Stimulated activated CD8-positive, alpha-beta memory T cell treated with anti-CD3 and anti-CD28 coated beads, Interleukin-15, amount 100 ng/mL, for 1 hour (primary cell): ENCODE measurements at regions not wholly inside any gene's neighbourhood (a gene's known extent, or its start where the extent isn't known, plus 50 kb on each side); places are given as distances from the start of the nearest gene placed in this dataset.

ENCODE experiments used
- DNase-seq: peaks from one replicate; pipeline ENCODE4 v3.0.0-alpha.2; 2020; ENCODE audit warnings: low read depth

DNA sequence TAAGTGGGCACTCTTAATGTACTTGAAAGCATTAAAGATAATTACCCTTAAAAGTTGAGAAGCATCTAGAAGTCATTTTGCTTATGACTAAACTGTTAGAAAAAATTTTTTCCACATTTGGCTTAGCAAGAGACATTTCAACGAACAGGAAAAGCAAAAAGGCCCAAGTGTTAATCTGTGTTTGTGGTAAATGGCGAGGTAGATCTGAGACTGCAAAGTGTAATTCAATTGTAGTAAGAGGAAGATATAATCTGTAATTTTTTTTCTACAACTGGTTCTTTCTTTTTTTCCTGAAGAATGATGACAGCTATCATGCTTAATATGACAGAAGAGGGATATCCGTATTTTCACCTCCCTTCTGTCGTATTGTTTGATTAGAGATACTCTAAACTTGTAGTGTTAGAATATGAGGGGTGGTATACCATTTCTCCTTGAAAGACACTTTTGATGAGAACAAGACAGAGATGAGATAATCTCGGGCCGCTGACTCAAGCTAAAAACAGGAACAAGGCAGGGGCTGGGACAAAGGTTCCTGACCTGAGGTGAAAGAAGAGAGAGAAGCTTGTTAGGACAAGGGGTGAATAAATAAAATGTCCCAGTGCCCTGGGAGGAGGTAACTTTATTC lies 459.3 kb upstream of the ZNF608 start:
- no peak for DNase-seq

DNA sequence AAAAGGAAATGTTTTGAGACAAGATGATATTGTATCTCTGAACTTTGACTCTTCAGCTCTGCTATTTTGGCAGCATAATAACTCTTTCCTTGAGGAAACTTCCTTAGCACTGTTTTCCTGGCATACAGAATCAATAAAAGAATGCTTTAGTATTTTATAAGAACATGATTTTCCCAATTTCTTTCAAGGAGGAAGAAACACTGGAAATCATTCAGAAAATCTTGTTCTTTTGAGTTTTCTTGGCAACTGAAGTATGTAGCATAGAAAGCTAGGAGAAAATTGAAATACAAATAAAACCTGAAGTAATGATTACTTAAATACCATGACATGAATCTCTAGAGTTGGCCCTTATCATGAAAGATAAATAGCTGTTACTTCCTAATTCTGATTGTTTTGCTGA lies 461.4 kb upstream of the ZNF608 start:
- no peak for DNase-seq

- DNase-seq, result no peak
Measured at GRCh38 chr5:125209650-125210049, 463.2 kb upstream of the ZNF608 start.

DNA sequence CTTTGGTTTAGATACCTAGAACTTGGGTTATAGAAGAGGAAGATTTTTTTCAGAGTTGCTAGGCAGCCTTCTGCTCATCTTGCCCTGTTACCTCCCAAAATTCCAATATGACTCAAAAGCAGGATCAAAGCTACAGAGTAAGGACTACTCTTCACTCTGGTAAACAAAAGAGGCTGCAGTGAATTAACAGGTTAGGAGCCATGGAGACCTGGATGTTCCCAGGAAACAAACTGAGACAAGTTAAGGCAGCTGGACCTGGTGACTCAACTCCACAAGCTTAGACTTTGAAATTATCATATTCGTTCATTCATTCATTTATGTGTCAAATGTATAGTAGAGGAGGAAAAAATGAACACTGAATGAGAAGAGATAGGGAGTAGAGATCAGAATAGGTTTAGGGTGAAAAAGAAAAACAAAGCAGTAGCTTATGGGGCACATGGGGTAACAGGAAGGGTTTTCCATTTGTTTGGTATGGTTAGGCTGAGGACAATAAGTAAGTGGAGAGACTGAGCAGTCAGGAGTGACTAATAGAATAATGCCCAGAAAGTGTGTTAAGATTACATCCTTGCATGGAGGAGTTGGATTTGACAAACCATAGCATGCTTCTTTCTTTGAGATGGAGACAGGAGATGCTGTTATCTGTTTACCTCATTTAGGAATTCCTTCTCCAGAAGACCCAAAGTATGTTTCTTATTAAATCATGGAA lies 464.0 kb upstream of the ZNF608 start:
- DNase-seq, result no peak

DNA sequence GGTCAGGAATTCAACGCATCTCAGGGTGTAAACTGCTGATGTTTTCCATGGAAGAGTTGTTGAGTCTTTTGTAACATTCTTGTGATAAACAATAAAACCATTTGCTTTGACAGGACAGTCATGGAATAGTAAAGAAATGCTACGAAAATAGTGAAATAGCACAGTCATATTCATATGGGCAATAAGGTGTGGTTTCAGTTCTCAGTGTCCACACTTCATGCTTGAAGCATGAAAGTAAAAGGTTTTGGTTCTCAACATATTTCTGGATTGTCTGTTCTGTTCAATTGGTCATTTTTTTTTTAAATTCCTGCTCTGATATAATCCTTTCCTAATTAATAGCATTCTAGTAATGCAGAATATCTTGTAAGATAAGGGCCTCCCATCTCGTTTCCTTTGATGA lies 467.6 kb upstream of the ZNF608 start:
- no peak for DNase-seq

- DNase-seq, result no peak
Measured at GRCh38 chr5:125215593-125215992, 469.2 kb upstream of the ZNF608 start.

DNA sequence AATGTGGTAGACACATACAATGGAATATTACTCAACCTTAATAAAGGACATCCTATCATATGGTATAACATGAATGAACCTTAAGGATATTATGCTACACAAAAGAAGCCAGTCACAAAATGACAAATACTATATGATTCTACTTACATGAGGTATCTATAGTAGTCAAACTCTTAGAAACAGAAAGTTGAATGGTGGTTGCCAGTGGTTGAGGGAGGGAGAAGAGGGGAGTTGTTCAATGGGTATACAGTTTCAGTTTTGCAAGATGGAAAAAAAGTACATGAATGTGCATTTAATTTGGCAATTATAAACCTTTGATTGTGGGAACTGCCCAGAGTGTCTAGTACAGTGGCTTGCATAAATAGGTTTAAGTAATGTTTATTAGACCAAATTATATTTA lies 473.3 kb upstream of the ZNF608 start:
- no peak for DNase-seq

- no peak for DNase-seq
Measured at GRCh38 chr5:125220284-125220683, 473.8 kb upstream of the ZNF608 start.

DNA sequence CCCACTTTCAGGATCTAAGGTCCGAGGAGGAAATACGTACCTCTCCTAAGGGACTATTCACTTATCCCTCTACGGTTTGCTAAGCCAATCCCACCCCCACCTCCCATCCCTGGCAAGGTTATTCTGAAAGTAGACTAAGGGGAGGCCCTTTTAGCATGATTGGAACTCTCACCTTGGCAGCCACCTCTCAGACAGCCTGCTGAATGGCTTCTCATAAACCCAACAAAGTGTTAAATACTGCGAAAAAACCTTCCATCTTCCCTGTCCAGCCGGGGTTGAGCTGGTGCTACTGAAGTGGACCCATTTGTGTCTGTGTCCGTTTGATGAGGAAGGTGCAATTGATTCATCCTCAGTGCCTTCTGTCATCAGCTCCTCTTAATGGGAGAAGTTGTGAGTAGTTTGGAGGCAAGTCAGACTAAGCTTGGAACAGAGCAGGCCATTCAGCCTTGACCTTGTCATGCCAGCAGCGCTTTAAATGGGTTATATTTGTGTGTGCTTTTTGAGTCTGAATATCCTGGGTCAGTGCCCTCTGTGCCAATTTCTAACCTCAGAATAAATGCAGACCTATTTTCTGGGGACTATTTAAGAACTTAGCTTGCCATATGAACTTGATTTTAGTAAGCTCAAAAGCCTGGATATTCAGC lies 476.3 kb upstream of the ZNF608 start:
- DNase-seq, result no peak

DNA sequence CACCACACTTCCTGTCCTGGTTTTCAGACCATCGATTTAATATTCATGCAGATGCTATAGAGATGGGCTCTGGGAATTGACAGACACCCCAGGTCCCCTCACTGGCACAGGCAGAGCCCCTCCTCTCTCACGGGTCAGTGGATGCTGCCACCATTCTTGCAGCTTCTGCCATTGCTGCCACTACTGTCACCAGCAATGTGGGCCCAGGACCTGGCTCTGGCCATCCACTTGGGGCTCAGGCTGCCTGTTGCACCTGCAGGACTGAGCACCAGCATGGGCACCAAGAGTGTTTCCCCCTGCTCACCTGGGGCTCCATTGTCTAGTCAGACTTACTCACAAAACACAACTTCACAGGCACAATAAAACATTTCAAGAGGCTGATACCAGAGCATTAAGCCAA lies 479.0 kb upstream of the ZNF608 start:
- DNase-seq, result no peak

DNA sequence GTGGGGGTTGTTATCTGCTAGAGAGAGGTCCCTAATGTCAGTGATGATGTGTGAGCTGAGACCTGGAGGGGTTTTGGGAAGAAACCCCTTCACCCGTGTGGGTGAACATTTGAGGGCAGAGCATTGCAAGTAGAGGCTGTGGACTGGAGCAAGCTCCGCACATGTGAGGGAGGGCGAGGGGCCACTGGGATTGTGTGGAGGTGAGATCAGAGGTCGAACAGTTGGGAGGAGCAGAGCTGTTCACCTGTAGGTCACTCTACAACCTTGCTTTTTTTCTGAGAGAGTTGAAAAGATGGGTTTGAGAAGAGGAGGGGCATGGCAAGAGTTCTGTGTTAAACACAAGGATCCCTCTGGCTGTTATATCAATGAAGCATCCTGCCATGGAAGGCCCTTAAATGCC lies 480.4 kb upstream of the ZNF608 start:
- DNase-seq, result no peak

DNA sequence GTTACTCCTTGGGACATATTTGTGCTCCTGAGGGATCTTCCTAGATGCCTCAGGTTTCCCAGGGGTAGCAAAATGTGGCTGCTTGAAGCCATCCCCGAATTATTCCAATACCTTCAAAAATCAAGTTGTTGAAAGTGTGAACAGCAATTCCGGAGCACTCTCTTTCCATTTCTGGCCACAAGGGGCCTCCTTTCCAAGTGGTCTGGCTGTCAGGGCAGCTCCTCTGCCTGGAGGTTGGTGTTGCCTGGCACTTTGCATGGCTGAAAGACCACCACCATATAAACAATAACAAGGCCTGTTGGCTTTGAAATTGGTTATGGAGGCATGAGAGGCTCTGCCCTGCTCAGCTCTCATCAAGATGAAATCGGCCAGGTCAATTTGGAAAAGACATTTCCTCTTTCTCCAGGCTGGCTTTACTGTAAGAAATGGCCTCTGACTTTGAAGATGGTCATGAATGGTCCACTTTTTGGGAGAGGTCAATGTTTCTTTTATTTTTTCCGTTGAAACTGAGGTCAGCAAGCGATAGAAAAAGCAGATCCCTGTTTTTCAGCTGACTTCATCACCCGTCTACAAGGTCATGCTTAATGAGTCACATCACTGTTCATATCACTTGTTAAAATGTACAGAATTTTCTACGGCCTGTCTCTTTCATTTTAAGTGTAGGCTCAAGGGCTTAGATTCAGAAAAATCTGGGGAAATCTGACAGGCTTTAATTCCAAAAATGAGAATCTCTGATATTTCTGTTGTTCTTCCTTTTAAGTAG lies 481.1 kb upstream of the ZNF608 start:
- no peak for DNase-seq

DNA sequence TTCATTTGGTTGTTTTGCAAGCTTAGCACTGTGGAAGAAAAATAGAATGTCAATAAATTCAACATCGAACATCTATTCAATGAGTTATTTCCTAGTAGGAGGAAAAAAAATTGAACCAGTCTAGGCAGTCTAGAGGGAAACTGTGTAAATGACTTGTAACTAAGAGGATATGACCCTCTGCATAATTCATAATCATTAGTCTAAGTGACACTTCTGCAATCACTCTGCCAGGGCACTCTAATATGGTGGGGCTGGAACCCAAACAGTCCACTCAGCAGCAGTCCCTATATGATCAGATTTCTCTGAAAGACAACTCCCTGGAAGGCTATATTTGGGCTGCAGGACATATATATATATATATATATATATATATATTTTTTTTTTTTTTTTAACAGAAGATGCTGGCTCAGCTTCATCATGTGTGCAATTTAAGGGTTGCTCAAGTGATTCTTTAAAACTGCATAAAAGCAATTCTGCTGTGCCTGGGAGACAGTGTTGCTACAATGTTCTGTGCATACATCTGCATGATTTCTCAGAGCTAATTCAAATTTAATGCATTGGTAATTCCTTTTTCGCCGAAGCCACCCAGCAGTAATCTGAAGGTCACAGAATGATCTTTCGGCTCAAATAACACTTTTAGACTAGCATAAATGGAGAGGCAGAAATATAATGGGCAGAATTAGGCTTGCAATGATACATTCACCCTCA lies 482.1 kb upstream of the ZNF608 start:
- DNase-seq, result no peak

DNA sequence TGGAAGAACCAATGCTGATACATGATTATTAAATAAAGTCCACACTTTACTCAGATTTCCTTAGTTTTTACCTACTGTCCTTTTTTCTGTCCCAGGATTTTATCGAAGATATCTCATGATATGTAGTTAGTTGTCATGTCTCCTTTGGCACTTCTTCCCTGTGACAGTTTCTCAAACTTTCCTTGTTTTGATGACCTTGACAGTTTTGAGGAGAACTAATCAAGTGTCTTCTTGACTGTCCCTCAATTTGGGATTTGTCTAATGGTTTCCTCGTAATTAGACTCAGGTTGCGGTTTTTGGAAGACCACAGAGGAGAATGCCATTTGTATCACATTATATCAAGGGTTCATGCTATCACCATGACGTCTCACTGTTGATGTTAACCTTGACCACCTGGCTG lies 483.1 kb upstream of the ZNF608 start:
- DNase-seq, result no peak

DNA sequence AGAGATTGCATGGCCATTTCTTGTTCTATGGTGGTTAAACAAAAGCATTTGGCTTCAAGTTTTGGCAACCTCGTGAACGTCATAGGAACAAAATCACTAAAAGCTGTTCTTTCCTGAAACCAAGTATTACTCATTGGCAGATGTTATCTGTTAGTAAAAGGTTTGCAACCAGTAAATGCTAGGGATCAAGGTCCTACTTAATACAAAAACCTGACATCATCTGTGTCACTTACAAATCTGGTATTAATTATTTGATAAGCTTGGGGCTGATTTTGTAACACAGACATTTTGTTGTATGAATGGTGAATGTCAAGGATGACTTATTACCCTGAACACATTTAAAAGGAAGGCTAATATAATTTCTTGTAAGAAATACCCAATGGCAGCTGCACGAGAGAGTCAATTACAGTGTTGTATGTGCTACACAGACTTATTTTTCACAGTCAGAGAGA lies 486.4 kb upstream of the ZNF608 start:
- no peak for DNase-seq

- DNase-seq, result no peak
Measured at GRCh38 chr5:125233944-125234343, 487.5 kb upstream of the ZNF608 start.

DNA sequence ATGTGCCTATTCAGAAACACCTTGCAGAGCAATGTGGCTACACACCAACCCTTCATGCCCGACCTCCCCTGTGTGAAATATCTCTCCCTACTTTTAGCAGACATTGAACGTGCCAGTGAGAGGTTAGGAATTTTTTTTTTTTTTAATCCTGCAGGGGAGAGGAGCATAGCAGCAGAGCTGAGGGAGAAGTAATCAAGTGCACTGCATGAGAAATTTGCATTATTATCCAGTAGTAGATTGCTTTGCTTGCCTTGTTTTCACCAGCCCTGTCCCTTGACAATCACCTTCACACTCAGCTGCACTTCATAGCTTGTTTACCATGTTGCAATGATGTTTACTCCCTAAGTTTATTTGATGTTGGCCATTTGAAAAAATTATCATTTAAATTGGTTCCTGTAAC lies 489.6 kb upstream of the ZNF608 start:
- DNase-seq, result no peak

GRCh38 chr5:125236981-125237380 lies 490.5 kb upstream of the ZNF608 start:
- DNase-seq, result no peak

- DNase-seq, result no peak
Measured at GRCh38 chr5:125244531-125244930, 498.1 kb upstream of the ZNF608 start.

DNA sequence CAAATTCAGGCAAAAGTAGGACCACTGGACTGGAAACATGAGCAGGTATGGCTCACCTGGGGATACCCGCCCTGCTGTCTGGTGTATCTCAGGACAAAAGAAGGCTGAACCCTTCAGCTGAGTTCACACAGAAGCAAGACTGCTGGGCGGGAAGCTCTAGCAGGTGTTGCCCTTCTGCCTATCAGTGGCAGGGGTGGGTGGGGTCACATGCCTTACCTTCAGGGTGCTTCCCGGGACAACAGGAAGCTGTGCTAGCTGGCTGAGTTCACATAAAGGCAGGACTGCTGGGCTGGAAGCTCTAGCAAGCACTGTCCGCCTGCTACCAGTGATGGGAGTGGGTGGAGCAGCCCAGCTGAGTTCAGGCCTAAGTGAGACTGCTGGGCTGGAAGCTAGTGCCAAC lies 498.8 kb upstream of the ZNF608 start:
- DNase-seq, result no peak

GRCh38 chr5:125249400-125249799 lies 503.0 kb upstream of the ZNF608 start:
- DNase-seq, result no peak

- DNase-seq, result no peak
Measured at GRCh38 chr5:125251703-125252102, 505.3 kb upstream of the ZNF608 start.
